ENCODE measurements at regions not wholly inside any gene's neighbourhood (a gene's known extent, or its start where the extent isn't known, plus 50 kb on each side); places are given as distances from the start of the nearest gene placed in this dataset.

DNA sequence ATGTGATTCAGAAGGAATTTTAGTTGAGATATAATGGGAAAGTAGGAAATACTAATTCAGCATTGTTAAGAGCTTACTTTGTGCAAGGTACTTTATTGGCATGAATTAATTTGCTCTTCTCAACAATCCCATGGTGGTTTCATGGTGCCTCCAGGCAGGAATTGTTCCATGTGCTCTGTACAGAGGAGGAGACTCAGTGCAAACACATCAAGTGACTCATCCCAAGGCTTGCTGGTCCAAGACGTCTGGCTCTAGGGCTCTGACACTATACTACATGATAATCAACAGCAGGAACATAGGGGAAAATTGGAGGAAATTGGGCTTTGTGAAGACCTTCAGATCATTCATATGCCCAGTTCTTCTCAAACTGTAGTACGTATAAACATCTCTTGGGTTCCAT lies 66.5 kb upstream of the PRKG1 start (continued):
- TF ChIP-seq, protein P1, sequence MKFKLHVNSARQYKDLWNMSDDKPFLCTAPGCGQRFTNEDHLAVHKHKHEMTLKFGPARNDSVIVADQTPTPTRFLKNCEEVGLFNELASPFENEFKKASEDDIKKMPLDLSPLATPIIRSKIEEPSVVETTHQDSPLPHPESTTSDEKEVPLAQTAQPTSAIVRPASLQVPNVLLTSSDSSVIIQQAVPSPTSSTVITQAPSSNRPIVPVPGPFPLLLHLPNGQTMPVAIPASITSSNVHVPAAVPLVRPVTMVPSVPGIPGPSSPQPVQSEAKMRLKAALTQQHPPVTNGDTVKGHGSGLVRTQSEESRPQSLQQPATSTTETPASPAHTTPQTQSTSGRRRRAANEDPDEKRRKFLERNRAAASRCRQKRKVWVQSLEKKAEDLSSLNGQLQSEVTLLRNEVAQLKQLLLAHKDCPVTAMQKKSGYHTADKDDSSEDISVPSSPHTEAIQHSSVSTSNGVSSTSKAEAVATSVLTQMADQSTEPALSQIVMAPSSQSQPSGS (IDR thresholded peaks at IDR 0.05; ENCODE audit: low read length): no peak
- TF ChIP-seq SAP30 (IDR thresholded peaks at IDR 0.05; ENCODE audit: insufficient read depth, insufficient replicate concordance, low read length): no peak
- no peak for TF ChIP-seq CTBP2 (IDR thresholded peaks at IDR 0.05; ENCODE audit: borderline replicate concordance, insufficient read depth, insufficient read length, low read length)
- TF ChIP-seq SP2 (IDR thresholded peaks at IDR 0.05; ENCODE audit: low read length): no peak
- no peak for TF ChIP-seq POLR2AphosphoS5 (IDR thresholded peaks at IDR 0.05; ENCODE audit: low read depth, low read length)

Measured in H1 (cell line).